Panc1 (cell line): ENCODE measurements at regions not wholly inside any gene's neighbourhood (a gene's known extent, or its start where the extent isn't known, plus 50 kb on each side); places are given as distances from the start of the nearest gene placed in this dataset.

Experiments
- CTCF ChIP-seq: fragments of 450-650 bp; IDR thresholded peaks from 2 replicates; pipeline ENCODE4 v1.5.1; 2017; ENCODE audit warnings: mild to moderate bottlenecking
- POLR2AphosphoS5 ChIP-seq: IDR thresholded peaks from 2 replicates; pipeline ENCODE4 v1.6.1; 2012; ENCODE audit warnings: mild to moderate bottlenecking, low read depth, low read length, moderate library complexity
- REST ChIP-seq, 2 experiments: IDR thresholded peaks; 2 replicates each; pipeline ENCODE4 v1.6.1; 2011 to 2012; ENCODE audit warnings: low read depth in 2 of 2, control low read depth in 1 of 2, low read length in 1 of 2, mild to moderate bottlenecking in 1 of 2, moderate library complexity in 1 of 2; ENCODE audit not compliant: insufficient read depth in 1 of 2
- SIN3A ChIP-seq: IDR thresholded peaks from 2 replicates; pipeline ENCODE4 v1.6.1; 2012; ENCODE audit warnings: low read depth, mild to moderate bottlenecking, low read length, moderate library complexity, borderline replicate concordance; ENCODE audit not compliant: insufficient read depth

- TF ChIP-seq CTCF (no peak), POLR2AphosphoS5 (no peak), SIN3A (no peak), REST (IDR thresholded peaks at IDR 0.05; ENCODE audit: insufficient read depth in 1 of 2, low read depth in 2 of 2, low read length in 1 of 2) (no peak)
Measured at GRCh38 chrX:147377728-147378127, 534.0 kb upstream of the FMR1 start.
